ENCODE measurements at regions not wholly inside any gene's neighbourhood (a gene's known extent, or its start where the extent isn't known, plus 50 kb on each side); places are given as distances from the start of the nearest gene placed in this dataset.

DNA sequence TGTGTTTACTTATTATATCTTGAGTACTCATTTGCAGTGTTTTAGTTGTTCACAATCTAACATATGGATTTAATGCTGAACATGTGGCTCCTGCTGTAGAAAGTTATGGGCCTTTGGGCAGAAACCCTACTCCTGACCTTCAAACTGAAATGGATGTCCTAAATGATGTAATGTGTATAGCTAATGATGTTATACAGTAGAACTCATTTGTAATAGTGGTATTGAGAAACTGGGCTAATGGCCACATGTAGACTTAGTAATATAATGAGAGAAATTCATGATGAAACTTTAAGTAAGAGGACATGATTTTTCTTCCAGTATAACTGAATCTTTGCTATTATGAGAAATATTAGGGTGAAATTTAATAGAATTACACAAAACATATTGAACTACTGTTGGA lies 121.3 kb upstream of the PTPRK start:
- TF ChIP-seq, protein P1, sequence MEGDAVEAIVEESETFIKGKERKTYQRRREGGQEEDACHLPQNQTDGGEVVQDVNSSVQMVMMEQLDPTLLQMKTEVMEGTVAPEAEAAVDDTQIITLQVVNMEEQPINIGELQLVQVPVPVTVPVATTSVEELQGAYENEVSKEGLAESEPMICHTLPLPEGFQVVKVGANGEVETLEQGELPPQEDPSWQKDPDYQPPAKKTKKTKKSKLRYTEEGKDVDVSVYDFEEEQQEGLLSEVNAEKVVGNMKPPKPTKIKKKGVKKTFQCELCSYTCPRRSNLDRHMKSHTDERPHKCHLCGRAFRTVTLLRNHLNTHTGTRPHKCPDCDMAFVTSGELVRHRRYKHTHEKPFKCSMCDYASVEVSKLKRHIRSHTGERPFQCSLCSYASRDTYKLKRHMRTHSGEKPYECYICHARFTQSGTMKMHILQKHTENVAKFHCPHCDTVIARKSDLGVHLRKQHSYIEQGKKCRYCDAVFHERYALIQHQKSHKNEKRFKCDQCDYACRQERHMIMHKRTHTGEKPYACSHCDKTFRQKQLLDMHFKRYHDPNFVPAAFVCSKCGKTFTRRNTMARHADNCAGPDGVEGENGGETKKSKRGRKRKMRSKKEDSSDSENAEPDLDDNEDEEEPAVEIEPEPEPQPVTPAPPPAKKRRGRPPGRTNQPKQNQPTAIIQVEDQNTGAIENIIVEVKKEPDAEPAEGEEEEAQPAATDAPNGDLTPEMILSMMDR (conservative IDR thresholded peaks at IDR 0.05; ENCODE audit: low read depth in 2 of 2) = no peak
- TF ChIP-seq CREB1 (CRISPR knock-in tag; IDR thresholded peaks at IDR 0.05; ENCODE audit: low read depth) (no peak), STAT1 (IDR thresholded peaks at IDR 0.05; ENCODE audit: unreplicated experiment) (no peak), ZNF114 (CRISPR knock-in tag; IDR thresholded peaks at IDR 0.05) (no peak)

Data from GM23338 (cell line).